ENCODE measurements at regions not wholly inside any gene's neighbourhood (a gene's known extent, or its start where the extent isn't known, plus 50 kb on each side); places are given as distances from the start of the nearest gene placed in this dataset.

DNA sequence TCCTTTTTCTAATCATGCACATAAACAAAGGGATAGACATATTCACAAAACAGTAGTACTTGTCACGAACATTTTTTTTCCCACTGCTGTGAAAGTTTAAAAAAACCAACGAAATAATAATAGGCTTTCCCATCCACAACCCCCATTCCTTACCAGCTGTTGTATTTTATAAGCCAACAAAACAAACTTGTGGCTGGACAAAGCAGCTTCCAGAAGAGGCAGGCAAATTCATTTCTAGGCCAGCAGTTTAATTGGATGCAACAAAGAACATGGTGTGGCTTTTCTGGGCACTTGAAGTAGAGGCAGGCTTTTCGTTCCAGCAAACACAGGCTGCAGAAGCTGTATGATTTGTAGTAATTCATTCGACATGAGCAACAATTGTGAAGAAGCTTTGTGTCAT is 56.0 kb upstream of the FAM20A start:
- Histone ChIP-seq H3K4me3 (no peak overlapping the region), H3K27me3 (no peaks in the 10 kb centered on the region), H3K27ac (no peak overlapping the region), H3K9me3 (replicated peaks in 1 of 3) (no peaks in the 10 kb centered on the region), H3K4me1 (replicated peaks in 1 of 2) (no peaks in the 10 kb centered on the region), H3K36me3 (replicated peaks in 1 of 2) (no peaks in the 10 kb centered on the region)
- DNase-seq: no peak
- WGBS, 4 donors: 45 to 58% (median 53%) methylated on average over 4 of the region's 4 CpGs
- TF ChIP-seq, protein P1, sequence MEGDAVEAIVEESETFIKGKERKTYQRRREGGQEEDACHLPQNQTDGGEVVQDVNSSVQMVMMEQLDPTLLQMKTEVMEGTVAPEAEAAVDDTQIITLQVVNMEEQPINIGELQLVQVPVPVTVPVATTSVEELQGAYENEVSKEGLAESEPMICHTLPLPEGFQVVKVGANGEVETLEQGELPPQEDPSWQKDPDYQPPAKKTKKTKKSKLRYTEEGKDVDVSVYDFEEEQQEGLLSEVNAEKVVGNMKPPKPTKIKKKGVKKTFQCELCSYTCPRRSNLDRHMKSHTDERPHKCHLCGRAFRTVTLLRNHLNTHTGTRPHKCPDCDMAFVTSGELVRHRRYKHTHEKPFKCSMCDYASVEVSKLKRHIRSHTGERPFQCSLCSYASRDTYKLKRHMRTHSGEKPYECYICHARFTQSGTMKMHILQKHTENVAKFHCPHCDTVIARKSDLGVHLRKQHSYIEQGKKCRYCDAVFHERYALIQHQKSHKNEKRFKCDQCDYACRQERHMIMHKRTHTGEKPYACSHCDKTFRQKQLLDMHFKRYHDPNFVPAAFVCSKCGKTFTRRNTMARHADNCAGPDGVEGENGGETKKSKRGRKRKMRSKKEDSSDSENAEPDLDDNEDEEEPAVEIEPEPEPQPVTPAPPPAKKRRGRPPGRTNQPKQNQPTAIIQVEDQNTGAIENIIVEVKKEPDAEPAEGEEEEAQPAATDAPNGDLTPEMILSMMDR (IDR thresholded peaks at IDR 0.05): no peak
- TF ChIP-seq POLR2A (IDR thresholded peaks at IDR 0.05): no peak
- intact Hi-C loops (cut with DNase I): no loop called here

DNA sequence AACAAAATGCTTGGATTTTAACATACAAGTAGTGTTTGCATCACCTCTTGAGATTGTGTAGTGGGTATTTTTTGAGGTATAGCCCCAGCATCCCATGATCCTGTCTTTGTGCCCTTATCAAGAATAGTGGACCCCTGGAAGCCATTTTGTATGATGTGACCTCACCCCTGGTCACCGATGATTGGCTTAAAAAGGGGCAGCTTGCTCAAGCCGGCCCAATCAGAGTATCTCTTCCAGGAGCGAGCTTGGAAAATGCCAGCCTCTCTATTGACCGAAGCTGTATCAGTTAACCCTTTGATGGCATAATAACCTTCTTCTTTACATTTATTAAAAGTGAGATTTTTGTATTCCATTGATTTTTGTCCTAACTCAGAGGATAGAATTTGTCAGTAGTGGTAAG is 55.5 kb upstream of the FAM20A start:
- Histone ChIP-seq H3K27me3 (no peaks in the 10 kb centered on the region), H3K4me3 (no peak overlapping the region), H3K27ac (no peak overlapping the region), H3K4me1 (replicated peaks in 1 of 2) (no peaks in the 10 kb centered on the region), H3K36me3 (replicated peaks in 1 of 2) (no peaks in the 10 kb centered on the region), H3K9me3 (replicated peaks in 1 of 3) (no peaks in the 10 kb centered on the region)
- intact Hi-C loops (cut with DNase I): no loop called here
- WGBS, 4 donors: 56 to 74% (median 63%) methylated on average over 4 of the region's 4 CpGs
- TF ChIP-seq POLR2A (IDR thresholded peaks at IDR 0.05): no peak
- TF ChIP-seq, protein P1 (IDR thresholded peaks at IDR 0.05): no peak
- DNase-seq: no peak

All from adrenal gland (tissue), 9 donors.